WTC11 (cell line): ENCODE measurements at regions not wholly inside any gene's neighbourhood (a gene's known extent, or its start where the extent isn't known, plus 50 kb on each side); places are given as distances from the start of the nearest gene placed in this dataset.

Experiments used
- ATAC-seq: fragments of 200-7000 bp; cut with Tn5 transposase; 2 replicates; pipeline ENCODE4 v1.10.0; 2021; ENCODE audit warnings: mild to moderate bottlenecking, moderate library complexity
- CTCF ChIA-PET: fragments of 300-600 bp; sonication (Branson Sonifier 250); formaldehyde crosslinking; loops from one replicate; lab custom pipeline; 2021; ENCODE audit warnings: antibody characterized with exemption; lab: Charles Lee
- POLR2A ChIA-PET: fragments of 350-600 bp; sonication (Branson Sonifier 250); formaldehyde crosslinking; loops from one replicate; lab custom pipeline; 2021; ENCODE audit warnings: antibody characterized with exemption; lab: Charles Lee
- DNase-seq: peaks from one replicate; pipeline ENCODE4 v3.0.0; 2021; ENCODE audit warnings: low spot score
- H3K27ac Mint-ChIP-seq: 2 replicates; pipeline ENCODE4 v1.8.0; 2021; ENCODE audit warnings: mixed read lengths
- H3K27me3 Mint-ChIP-seq: 2 replicates; pipeline ENCODE4 v1.8.0; 2021; ENCODE audit warnings: low read depth, mild to moderate bottlenecking, moderate library complexity, mixed read lengths
- H3K36me3 Mint-ChIP-seq: 2 replicates; pipeline ENCODE4 v1.8.0; 2021; ENCODE audit warnings: mixed read lengths
- H3K4me1 Mint-ChIP-seq: 2 replicates; pipeline ENCODE4 v1.8.0; 2022; ENCODE audit warnings: mixed read lengths
- H3K4me3 Mint-ChIP-seq: 2 replicates; pipeline ENCODE4 v1.8.0; 2021; ENCODE audit warnings: mild to moderate bottlenecking, moderate library complexity, mixed read lengths
- H3K9me3 Mint-ChIP-seq: 2 replicates; pipeline ENCODE4 v1.8.0; 2021; ENCODE audit warnings: mixed read lengths
- ELF4 ChIP-seq: sonication (generic); formaldehyde crosslinking; IDR thresholded peaks from 2 replicates; pipeline ENCODE4 v1.8.1; 2022; ENCODE audit warnings: low read depth, mild to moderate bottlenecking, moderate library complexity, missing genetic modification reagents
- ERG ChIP-seq: fragments of 250-450 bp; sonication (Bioruptor Pico); IDR thresholded peaks from 2 replicates; pipeline ENCODE4 v1.8.0; 2021; ENCODE audit warnings: mild to moderate bottlenecking
- FOXK1 ChIP-seq: sonication (generic); formaldehyde crosslinking; IDR thresholded peaks from 2 replicates; pipeline ENCODE4 v1.8.0; 2022; ENCODE audit warnings: mild to moderate bottlenecking, moderate library complexity, missing genetic modification reagents
- MXD4 ChIP-seq: fragments of 250-450 bp; sonication (Bioruptor Pico); IDR thresholded peaks from 2 replicates; pipeline ENCODE4 v1.8.0; 2021; ENCODE audit warnings: mild to moderate bottlenecking, moderate library complexity, borderline replicate concordance
- TCF7 ChIP-seq: sonication (generic); formaldehyde crosslinking; IDR thresholded peaks from 2 replicates; pipeline ENCODE4 v1.8.0; 2022; ENCODE audit warnings: mild to moderate bottlenecking, low read depth, missing genetic modification reagents, moderate library complexity
- USF2 ChIP-seq: sonication (generic); formaldehyde crosslinking; IDR thresholded peaks from 2 replicates; pipeline ENCODE4 v1.8.1; 2023; ENCODE audit warnings: mild to moderate bottlenecking, missing genetic modification reagents, moderate library complexity
- ZBTB21 ChIP-seq: sonication (generic); formaldehyde crosslinking; IDR thresholded peaks from 2 replicates; pipeline ENCODE4 v1.8.1; 2023; ENCODE audit warnings: mild to moderate bottlenecking, missing genetic modification reagents, borderline replicate concordance
- ZNF263 ChIP-seq: sonication (generic); formaldehyde crosslinking; IDR thresholded peaks from 2 replicates; pipeline ENCODE4 v1.8.1; 2022; ENCODE audit warnings: low read depth, mild to moderate bottlenecking, moderate library complexity, missing genetic modification reagents
- ZNF423 ChIP-seq: fragments of 250-450 bp; sonication (Bioruptor Pico); IDR thresholded peaks from 2 replicates; pipeline ENCODE4 v2.1.2; 2022; ENCODE audit warnings: mild to moderate bottlenecking, moderate library complexity
- ZNF532 ChIP-seq: fragments of 250-450 bp; sonication (Bioruptor Pico); IDR thresholded peaks from 2 replicates; pipeline ENCODE4 v1.9.0; 2021; ENCODE audit warnings: mild to moderate bottlenecking, borderline replicate concordance
- ZNF671 ChIP-seq: fragments of 250-450 bp; sonication (Bioruptor Pico); IDR thresholded peaks from 2 replicates; pipeline ENCODE4 v1.8.0; 2021; ENCODE audit warnings: mild to moderate bottlenecking
- TF ChIP-seq, protein P1 (sequence below): sonication (generic); formaldehyde crosslinking; conservative IDR thresholded peaks from 2 replicates; pipeline ENCODE4 v1.8.1; 2023; ENCODE audit warnings: mild to moderate bottlenecking, low read depth, missing genetic modification reagents, moderate library complexity
- TF ChIP-seq, protein P2 (sequence below): sonication (generic); formaldehyde crosslinking; IDR thresholded peaks from 2 replicates; pipeline ENCODE4 v1.8.0; 2023; ENCODE audit warnings: missing genetic modification reagents, mild to moderate bottlenecking, borderline replicate concordance
- TF ChIP-seq, protein P3 (sequence below): sonication (generic); formaldehyde crosslinking; IDR thresholded peaks from 2 replicates; pipeline ENCODE4 v1.8.0; 2023; ENCODE audit warnings: mild to moderate bottlenecking, missing genetic modification reagents

DNA sequence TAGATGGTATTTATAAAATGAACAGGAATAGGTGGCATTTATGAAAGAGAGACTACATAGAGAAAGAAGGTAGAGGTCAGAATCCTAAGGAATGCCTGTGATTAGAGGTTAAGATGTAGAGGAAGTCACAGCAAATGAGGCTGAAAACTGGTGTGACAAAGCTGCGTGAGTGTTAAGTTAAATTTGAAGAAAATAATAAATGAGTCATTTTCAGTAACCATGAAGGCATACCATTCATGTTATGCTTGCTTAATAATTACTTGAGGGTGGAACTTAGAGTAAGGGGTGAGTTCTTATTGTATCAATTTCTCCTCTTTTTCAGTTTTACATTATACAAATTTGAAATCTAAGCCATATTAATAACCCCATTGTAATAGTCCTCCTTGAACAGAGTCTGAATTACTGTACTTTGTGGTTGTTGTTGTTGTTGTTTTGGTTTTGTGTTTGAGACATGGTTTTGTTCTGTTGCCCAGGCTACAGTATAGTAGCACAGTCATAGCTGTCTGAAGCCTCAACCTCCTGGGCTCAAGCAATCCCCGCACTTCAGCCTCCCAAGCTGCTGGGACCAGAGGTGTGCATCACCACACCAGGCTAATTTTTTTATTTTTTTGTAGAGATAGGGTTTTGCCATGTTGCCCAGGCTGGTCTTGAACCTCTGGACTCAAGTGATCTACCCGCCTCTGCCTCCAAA, 761.5 kb downstream of the GALC start (continued):
- TF ChIP-seq, protein P1, sequence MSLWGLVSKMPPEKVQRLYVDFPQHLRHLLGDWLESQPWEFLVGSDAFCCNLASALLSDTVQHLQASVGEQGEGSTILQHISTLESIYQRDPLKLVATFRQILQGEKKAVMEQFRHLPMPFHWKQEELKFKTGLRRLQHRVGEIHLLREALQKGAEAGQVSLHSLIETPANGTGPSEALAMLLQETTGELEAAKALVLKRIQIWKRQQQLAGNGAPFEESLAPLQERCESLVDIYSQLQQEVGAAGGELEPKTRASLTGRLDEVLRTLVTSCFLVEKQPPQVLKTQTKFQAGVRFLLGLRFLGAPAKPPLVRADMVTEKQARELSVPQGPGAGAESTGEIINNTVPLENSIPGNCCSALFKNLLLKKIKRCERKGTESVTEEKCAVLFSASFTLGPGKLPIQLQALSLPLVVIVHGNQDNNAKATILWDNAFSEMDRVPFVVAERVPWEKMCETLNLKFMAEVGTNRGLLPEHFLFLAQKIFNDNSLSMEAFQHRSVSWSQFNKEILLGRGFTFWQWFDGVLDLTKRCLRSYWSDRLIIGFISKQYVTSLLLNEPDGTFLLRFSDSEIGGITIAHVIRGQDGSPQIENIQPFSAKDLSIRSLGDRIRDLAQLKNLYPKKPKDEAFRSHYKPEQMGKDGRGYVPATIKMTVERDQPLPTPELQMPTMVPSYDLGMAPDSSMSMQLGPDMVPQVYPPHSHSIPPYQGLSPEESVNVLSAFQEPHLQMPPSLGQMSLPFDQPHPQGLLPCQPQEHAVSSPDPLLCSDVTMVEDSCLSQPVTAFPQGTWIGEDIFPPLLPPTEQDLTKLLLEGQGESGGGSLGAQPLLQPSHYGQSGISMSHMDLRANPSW (CRISPR knock-in tag) = no peak
- no peak for TF ChIP-seq ZNF263 (CRISPR knock-in tag)
- TF ChIP-seq ELF4 = no peak
- TF ChIP-seq, protein P2, sequence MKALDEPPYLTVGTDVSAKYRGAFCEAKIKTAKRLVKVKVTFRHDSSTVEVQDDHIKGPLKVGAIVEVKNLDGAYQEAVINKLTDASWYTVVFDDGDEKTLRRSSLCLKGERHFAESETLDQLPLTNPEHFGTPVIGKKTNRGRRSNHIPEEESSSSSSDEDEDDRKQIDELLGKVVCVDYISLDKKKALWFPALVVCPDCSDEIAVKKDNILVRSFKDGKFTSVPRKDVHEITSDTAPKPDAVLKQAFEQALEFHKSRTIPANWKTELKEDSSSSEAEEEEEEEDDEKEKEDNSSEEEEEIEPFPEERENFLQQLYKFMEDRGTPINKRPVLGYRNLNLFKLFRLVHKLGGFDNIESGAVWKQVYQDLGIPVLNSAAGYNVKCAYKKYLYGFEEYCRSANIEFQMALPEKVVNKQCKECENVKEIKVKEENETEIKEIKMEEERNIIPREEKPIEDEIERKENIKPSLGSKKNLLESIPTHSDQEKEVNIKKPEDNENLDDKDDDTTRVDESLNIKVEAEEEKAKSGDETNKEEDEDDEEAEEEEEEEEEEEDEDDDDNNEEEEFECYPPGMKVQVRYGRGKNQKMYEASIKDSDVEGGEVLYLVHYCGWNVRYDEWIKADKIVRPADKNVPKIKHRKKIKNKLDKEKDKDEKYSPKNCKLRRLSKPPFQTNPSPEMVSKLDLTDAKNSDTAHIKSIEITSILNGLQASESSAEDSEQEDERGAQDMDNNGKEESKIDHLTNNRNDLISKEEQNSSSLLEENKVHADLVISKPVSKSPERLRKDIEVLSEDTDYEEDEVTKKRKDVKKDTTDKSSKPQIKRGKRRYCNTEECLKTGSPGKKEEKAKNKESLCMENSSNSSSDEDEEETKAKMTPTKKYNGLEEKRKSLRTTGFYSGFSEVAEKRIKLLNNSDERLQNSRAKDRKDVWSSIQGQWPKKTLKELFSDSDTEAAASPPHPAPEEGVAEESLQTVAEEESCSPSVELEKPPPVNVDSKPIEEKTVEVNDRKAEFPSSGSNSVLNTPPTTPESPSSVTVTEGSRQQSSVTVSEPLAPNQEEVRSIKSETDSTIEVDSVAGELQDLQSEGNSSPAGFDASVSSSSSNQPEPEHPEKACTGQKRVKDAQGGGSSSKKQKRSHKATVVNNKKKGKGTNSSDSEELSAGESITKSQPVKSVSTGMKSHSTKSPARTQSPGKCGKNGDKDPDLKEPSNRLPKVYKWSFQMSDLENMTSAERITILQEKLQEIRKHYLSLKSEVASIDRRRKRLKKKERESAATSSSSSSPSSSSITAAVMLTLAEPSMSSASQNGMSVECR (CRISPR knock-in tag) = no peak
- no peak for TF ChIP-seq ERG
- TF ChIP-seq MXD4 (CRISPR knock-in tag) = no peak
- TF ChIP-seq USF2 (CRISPR knock-in tag) = no peak
- no peak for TF ChIP-seq FOXK1 (CRISPR knock-in tag)
- TF ChIP-seq TCF7 = no peak
- TF ChIP-seq, protein P3, sequence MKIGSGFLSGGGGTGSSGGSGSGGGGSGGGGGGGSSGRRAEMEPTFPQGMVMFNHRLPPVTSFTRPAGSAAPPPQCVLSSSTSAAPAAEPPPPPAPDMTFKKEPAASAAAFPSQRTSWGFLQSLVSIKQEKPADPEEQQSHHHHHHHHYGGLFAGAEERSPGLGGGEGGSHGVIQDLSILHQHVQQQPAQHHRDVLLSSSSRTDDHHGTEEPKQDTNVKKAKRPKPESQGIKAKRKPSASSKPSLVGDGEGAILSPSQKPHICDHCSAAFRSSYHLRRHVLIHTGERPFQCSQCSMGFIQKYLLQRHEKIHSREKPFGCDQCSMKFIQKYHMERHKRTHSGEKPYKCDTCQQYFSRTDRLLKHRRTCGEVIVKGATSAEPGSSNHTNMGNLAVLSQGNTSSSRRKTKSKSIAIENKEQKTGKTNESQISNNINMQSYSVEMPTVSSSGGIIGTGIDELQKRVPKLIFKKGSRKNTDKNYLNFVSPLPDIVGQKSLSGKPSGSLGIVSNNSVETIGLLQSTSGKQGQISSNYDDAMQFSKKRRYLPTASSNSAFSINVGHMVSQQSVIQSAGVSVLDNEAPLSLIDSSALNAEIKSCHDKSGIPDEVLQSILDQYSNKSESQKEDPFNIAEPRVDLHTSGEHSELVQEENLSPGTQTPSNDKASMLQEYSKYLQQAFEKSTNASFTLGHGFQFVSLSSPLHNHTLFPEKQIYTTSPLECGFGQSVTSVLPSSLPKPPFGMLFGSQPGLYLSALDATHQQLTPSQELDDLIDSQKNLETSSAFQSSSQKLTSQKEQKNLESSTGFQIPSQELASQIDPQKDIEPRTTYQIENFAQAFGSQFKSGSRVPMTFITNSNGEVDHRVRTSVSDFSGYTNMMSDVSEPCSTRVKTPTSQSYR (CRISPR knock-in tag) = no peak
- TF ChIP-seq, all 79 proteins: peak for 0

DNA sequence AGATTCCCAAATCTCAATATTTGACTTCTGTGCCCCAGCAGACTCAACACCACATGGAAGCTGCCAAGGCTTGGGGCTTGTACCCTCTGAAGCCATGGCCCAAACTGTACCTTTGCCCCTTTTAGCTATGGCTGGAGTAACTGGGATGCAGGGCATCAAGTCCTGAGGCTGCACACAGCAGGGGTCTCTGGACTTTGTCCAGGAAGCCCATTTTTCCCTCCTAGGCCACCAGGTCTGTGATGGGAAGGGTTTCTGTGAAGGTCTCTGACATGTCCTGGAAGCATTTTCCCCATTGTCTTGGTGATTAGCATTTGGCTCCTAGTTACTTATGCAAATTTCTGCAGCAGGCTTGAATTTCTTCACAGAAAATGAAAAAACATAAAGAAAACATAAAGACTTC, 762.3 kb downstream of the GALC start:
- CTCF ChIA-PET = no interaction called here
- H3K27ac Mint-ChIP-seq = no peak overlapping the region
- peaks cover 74% of the 10 kb centered on the region for H3K4me1 Mint-ChIP-seq
- ATAC-seq = no peak
- H3K4me3 Mint-ChIP-seq = no peak overlapping the region
- DNase-seq = no peak
- H3K27me3 Mint-ChIP-seq = no peaks in the 10 kb centered on the region; the same call in none of the 2 replicates
- peaks cover 24% of the 10 kb centered on the region for H3K9me3 Mint-ChIP-seq
- POLR2A ChIA-PET = no interaction called here
- peaks cover 27% of the 10 kb centered on the region for H3K36me3 Mint-ChIP-seq
- TF ChIP-seq ZNF671 (CRISPR knock-in tag) (no peak), ZBTB21 (CRISPR knock-in tag) (no peak), ZNF532 (CRISPR knock-in tag) (no peak), ZNF423 (CRISPR knock-in tag) (no peak)
